ENCODE measurements at regions not wholly inside any gene's neighbourhood (a gene's known extent, or its start where the extent isn't known, plus 50 kb on each side); places are given as distances from the start of the nearest gene placed in this dataset.

GRCh38 chr13:106140476-106140875 lies 395.0 kb downstream of the EFNB2 start:
- TF ChIP-seq CTCF (IDR thresholded peaks at IDR 0.05; ENCODE audit: borderline replicate concordance, extremely low read depth, low read length, poor library complexity, severe bottlenecking) (no peak), EZH2 (IDR thresholded peaks at IDR 0.05; ENCODE audit: borderline replicate concordance, low read depth, low read length, severe bottlenecking) (no peak)
